Vagina (tissue), 2 donors: ENCODE measurements at regions not wholly inside any gene's neighbourhood (a gene's known extent, or its start where the extent isn't known, plus 50 kb on each side); places are given as distances from the start of the nearest gene placed in this dataset.

Experiments
- CTCF ChIP-seq, 3 experiments: fragments of 450-650 bp in 2 of 3; fragments of 200-600 bp in 1 of 3; sonication (generic) in 1 of 3; IDR thresholded peaks; one replicate each; pipeline ENCODE4 v1.5.1; 2017 to 2019; ENCODE audit warnings: antibody characterized with exemption in 3 of 3, mild to moderate bottlenecking in 2 of 3, moderate library complexity in 2 of 3
- POLR2A ChIP-seq, 2 donors: fragments of 450-650 bp; IDR thresholded peaks; one replicate each; pipeline ENCODE4 v1.6.1; 2017; ENCODE audit warnings: antibody characterized with exemption in 2 of 2, mild to moderate bottlenecking in 2 of 2, moderate library complexity in 2 of 2
- POLR2AphosphoS5 ChIP-seq, 2 donors: sonication (generic); formaldehyde crosslinking; IDR thresholded peaks; one replicate each; pipeline ENCODE4 v1.9.0; 2017; ENCODE audit warnings: antibody characterized with exemption in 2 of 2, mild to moderate bottlenecking in 2 of 2, low read depth in 1 of 2; ENCODE audit not compliant: insufficient read depth in 1 of 2

- TF ChIP-seq CTCF (IDR thresholded peaks at IDR 0.05), result no peak
- TF ChIP-seq POLR2A (IDR thresholded peaks at IDR 0.05), result no peak
- no peak for TF ChIP-seq POLR2AphosphoS5 (IDR thresholded peaks at IDR 0.05; ENCODE audit: insufficient read depth in 1 of 2, low read depth in 1 of 2)
Observed at GRCh38 chrX:99413317-99413716, 996.8 kb downstream of the PCDH19 start.
